ENCODE measurements at regions not wholly inside any gene's neighbourhood (a gene's known extent, or its start where the extent isn't known, plus 50 kb on each side); places are given as distances from the start of the nearest gene placed in this dataset.

DNA sequence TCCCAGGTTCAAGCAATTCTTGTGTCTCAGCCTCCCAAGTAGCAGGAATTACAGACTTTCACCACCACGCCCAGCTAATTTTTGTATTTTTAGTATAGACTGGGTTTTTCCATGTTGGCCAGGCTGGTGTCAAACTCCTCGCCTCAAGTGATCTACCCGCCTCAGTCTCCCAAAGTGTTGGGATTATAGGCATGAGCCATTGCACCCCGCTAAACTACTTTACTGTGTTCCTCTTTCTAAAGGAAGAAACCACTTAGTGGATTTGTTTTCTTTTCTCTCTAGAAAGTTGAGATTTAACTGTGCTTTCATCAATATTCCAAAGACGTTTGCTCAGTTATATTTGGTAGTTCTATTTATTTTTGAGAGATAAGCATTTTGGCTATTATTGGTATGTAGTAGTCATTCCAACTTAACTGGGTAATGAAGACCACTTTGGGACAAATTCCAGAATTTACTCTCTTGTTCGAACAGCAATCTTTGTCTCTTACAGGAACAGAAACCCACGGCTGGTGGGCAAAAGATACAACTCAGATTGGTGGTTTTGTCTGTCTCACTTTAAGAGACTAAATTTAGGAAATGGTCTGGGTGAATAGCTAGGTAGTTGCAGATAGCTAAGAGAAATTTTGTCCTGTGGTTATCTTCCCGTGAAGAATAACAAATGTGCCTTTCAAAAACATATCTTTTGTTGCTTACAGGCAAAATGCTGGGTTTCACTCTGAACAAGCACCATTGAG lies 103.5 kb upstream of the CD55 start:
- TF ChIP-seq ZBTB7A (IDR thresholded peaks at IDR 0.05; ENCODE audit: low read depth), result no peak
- TF ChIP-seq CREB1 (IDR thresholded peaks at IDR 0.05; ENCODE audit: low read depth), result no peak
- TF ChIP-seq EP300 (IDR thresholded peaks at IDR 0.05; ENCODE audit: borderline replicate concordance), result no peak
- TF ChIP-seq FOXM1 (IDR thresholded peaks at IDR 0.05; ENCODE audit: borderline replicate concordance, low read depth), result no peak
- TF ChIP-seq, protein P1, sequence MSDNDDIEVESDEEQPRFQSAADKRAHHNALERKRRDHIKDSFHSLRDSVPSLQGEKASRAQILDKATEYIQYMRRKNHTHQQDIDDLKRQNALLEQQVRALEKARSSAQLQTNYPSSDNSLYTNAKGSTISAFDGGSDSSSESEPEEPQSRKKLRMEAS (IDR thresholded peaks at IDR 0.05), result no peak
- no peak for TF ChIP-seq NFIC (IDR thresholded peaks at IDR 0.05)
- TF ChIP-seq, protein P2, sequence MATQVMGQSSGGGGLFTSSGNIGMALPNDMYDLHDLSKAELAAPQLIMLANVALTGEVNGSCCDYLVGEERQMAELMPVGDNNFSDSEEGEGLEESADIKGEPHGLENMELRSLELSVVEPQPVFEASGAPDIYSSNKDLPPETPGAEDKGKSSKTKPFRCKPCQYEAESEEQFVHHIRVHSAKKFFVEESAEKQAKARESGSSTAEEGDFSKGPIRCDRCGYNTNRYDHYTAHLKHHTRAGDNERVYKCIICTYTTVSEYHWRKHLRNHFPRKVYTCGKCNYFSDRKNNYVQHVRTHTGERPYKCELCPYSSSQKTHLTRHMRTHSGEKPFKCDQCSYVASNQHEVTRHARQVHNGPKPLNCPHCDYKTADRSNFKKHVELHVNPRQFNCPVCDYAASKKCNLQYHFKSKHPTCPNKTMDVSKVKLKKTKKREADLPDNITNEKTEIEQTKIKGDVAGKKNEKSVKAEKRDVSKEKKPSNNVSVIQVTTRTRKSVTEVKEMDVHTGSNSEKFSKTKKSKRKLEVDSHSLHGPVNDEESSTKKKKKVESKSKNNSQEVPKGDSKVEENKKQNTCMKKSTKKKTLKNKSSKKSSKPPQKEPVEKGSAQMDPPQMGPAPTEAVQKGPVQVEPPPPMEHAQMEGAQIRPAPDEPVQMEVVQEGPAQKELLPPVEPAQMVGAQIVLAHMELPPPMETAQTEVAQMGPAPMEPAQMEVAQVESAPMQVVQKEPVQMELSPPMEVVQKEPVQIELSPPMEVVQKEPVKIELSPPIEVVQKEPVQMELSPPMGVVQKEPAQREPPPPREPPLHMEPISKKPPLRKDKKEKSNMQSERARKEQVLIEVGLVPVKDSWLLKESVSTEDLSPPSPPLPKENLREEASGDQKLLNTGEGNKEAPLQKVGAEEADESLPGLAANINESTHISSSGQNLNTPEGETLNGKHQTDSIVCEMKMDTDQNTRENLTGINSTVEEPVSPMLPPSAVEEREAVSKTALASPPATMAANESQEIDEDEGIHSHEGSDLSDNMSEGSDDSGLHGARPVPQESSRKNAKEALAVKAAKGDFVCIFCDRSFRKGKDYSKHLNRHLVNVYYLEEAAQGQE (IDR thresholded peaks at IDR 0.05; ENCODE audit: low read depth), result no peak
- TF ChIP-seq TCF12 (IDR thresholded peaks at IDR 0.05; ENCODE audit: low read depth), result no peak
- no peak for TF ChIP-seq TEAD4 (IDR thresholded peaks at IDR 0.05)
- TF ChIP-seq TAF1 (IDR thresholded peaks at IDR 0.05; ENCODE audit: low read depth), result no peak
- TF ChIP-seq, protein P3, sequence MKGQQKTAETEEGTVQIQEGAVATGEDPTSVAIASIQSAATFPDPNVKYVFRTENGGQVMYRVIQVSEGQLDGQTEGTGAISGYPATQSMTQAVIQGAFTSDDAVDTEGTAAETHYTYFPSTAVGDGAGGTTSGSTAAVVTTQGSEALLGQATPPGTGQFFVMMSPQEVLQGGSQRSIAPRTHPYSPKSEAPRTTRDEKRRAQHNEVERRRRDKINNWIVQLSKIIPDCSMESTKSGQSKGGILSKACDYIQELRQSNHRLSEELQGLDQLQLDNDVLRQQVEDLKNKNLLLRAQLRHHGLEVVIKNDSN (IDR thresholded peaks at IDR 0.05), result no peak
- TF ChIP-seq YY1 (IDR thresholded peaks at IDR 0.05; ENCODE audit: low read depth), result no peak
- TF ChIP-seq CEBPB (IDR thresholded peaks at IDR 0.05), result no peak
- TF ChIP-seq RAD21 (IDR thresholded peaks at IDR 0.05; ENCODE audit: low read depth), result no peak
- TF ChIP-seq EGR1 (IDR thresholded peaks at IDR 0.05), result no peak

DNA sequence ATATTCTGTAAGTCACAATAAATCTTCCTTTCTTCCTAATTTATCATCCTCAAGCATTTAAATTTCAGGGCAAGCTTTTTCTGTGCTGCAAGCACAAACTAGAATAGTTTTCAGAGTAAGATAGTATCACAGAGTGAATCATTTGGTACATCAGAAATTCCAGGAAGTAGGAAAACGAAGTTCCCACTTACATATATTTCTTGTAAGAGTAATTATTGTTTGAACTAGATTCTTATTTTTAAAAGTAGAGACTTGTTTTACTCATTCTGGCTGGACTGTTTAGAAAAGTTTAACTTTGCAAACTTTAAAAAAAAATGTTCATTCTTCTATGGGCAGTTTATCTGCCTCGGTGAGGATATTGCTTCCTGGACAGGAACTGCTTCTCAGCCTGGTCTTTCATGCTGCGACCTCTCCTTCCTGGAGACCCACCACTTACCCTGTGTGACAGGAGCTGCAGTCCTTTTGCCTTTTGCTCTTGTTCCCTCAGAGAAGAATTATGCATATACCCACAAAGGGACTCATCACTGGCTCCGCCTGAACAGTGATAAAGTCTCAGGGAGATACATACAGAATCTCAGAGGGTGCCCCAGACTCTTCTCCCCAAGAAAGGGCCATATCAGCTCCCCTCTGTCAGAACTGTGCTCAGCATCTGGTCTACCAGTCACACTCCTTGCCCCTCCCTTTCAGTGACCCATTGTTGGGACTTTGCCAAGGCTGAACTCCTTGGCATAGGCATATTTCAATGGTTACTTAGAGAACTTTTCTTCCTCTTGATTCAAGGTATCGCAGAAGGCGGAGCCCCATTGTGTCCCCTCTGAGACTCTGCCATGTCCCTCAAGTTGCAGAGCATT lies 102.7 kb upstream of the CD55 start:
- no peak for TF ChIP-seq EGR1 (IDR thresholded peaks at IDR 0.05)
- TF ChIP-seq TEAD4 (IDR thresholded peaks at IDR 0.05), result no peak
- no peak for TF ChIP-seq NFIC (IDR thresholded peaks at IDR 0.05)

DNA sequence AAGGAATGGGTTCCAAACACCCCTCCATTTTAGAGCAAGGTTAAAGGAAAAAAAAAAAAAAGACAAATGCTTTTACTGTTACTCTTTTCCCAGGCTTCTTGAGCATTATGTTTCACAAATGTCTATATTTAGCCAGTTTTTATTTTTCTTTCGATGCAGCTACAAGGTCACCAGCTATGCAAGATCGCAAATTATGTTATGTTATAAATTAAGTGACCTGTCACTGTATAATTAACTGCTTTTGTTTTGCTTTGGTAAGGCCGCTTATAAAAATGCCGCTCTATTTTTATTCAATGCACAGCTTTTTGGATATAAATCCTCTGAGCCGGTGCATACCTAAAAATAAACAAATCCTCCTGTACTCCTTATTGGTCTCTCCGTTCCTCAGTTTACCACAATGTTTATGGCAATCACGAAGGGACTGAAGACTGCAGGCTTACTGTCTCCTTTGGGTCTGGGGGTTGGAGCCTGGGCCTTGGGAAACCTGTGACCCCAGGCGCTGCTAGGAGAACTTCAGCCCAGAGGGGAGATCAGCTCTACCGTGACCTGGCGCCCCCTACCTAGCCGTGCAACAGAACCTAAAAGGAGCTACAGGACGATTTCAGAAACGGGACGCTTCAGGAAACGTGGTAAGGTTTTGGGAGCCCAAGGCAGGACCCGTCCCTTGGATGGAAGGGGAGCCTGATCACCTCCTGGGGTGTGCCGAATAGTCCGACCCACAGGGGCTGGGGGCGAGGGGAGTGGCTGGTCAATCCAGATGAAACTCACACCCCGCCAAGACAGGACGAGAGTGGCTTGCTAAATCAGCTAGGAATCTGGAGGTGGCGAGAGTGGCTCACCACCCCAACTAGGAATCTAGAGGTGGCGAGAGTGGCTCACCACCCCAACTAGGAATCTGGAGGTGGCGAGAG lies 101.2 kb upstream of the CD55 start:
- TF ChIP-seq CEBPB (IDR thresholded peaks at IDR 0.05), result no peak

DNA sequence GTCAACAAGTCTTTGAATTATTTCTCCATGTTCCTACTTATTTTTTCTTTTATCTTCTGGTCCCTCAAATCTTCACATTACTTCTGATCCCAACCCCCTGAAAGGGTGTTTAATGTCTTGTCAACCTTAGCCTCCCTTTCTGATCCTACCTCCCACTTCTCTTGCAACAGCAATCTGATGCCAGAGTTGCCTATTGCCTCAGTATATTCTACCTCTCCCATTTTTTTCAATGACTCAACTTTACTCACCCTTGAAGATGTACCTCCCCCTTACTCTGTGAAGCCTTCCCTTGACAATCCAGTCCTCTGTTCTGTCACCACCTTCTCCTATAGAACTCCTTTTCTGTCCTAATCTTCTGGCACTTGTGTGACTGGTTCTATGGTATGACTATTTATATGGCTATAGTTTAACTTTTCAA lies 99.5 kb upstream of the CD55 start:
- TF ChIP-seq TEAD4 (IDR thresholded peaks at IDR 0.05) (no peak), FOXM1 (IDR thresholded peaks at IDR 0.05; ENCODE audit: borderline replicate concordance, low read depth) (no peak), TCF12 (IDR thresholded peaks at IDR 0.05; ENCODE audit: low read depth) (no peak), EGR1 (IDR thresholded peaks at IDR 0.05) (no peak), CEBPB (IDR thresholded peaks at IDR 0.05) (no peak), NFIC (IDR thresholded peaks at IDR 0.05) (no peak), CREB1 (IDR thresholded peaks at IDR 0.05; ENCODE audit: low read depth) (no peak), RAD21 (IDR thresholded peaks at IDR 0.05; ENCODE audit: low read depth) (no peak), YY1 (IDR thresholded peaks at IDR 0.05; ENCODE audit: low read depth) (no peak), EP300 (IDR thresholded peaks at IDR 0.05; ENCODE audit: borderline replicate concordance) (no peak)
- TF ChIP-seq, protein P1 (IDR thresholded peaks at IDR 0.05), result no peak
- TF ChIP-seq, protein P3 (IDR thresholded peaks at IDR 0.05), result no peak

DNA sequence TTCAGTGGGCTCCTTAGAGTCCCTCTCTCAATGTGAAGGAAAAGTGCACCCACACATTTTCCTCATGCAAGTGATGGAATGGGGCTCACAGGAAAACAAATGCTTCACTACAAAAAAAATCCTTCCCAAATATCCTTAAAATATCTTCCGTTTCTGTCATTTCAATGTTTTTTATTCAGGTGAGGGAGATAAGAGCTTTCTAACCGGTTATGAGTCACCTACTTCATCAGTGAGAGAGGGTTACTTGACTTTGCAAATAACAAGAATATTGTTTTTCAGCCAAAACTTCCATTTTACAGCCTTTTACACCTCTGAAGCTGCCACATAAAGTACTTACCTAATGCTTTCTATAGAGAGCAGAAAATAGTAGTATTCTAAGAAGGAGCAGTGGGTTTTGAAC lies 98.3 kb upstream of the CD55 start:
- no peak for TF ChIP-seq CREB1 (IDR thresholded peaks at IDR 0.05; ENCODE audit: low read depth)
- no peak for TF ChIP-seq TCF12 (IDR thresholded peaks at IDR 0.05; ENCODE audit: low read depth)
- TF ChIP-seq, protein P1 (IDR thresholded peaks at IDR 0.05), result no peak
- TF ChIP-seq TAF1 (IDR thresholded peaks at IDR 0.05; ENCODE audit: low read depth), result no peak
- TF ChIP-seq EGR1 (IDR thresholded peaks at IDR 0.05), result no peak
- TF ChIP-seq FOXM1 (IDR thresholded peaks at IDR 0.05; ENCODE audit: borderline replicate concordance, low read depth), result no peak
- TF ChIP-seq NFIC (IDR thresholded peaks at IDR 0.05), result no peak
- no peak for TF ChIP-seq EP300 (IDR thresholded peaks at IDR 0.05; ENCODE audit: borderline replicate concordance)
- TF ChIP-seq, protein P3 (IDR thresholded peaks at IDR 0.05), result no peak
- TF ChIP-seq YY1 (IDR thresholded peaks at IDR 0.05; ENCODE audit: low read depth), result no peak

DNA sequence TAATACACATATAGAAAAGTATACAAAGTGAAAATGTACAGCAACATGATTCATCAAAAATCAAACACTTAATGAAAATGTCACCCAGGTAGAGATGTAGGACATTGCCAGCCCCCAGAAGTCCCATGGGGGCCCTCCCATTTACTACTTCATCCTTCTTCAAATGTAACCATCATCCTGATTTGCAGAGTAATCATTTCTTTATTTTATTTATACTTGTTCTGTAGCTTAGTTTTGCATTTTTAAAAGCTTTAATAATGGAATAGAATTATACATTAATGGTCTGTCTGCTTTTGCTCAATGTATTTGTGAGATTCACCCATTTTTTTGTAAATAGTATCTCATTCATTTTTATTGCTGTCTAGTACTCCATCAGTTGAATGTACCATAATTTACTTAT lies 96.8 kb upstream of the CD55 start:
- TF ChIP-seq, protein P2 (IDR thresholded peaks at IDR 0.05; ENCODE audit: low read depth), result no peak
- TF ChIP-seq ZBTB7A (IDR thresholded peaks at IDR 0.05; ENCODE audit: low read depth) (no peak), TEAD4 (IDR thresholded peaks at IDR 0.05) (no peak), CEBPB (IDR thresholded peaks at IDR 0.05) (no peak), FOXM1 (IDR thresholded peaks at IDR 0.05; ENCODE audit: borderline replicate concordance, low read depth) (no peak)
